Gastrocnemius medialis (tissue), 4 donors: ENCODE measurements at regions not wholly inside any gene's neighbourhood (a gene's known extent, or its start where the extent isn't known, plus 50 kb on each side); places are given as distances from the start of the nearest gene placed in this dataset.

Experiments used
- CTCF ChIP-seq, 5 experiments: fragments of 450-650 bp in 3 of 5; fragments of 200-600 bp in 2 of 5; sonication (generic) in 2 of 5; IDR thresholded peaks in 4 of 5; conservative IDR thresholded peaks in 1 of 5; 1 replicate in 4 of 5; 2 replicates in 1 of 5; pipeline ENCODE4 v1.5.1; 2016 to 2019; ENCODE audit warnings: antibody characterized with exemption in 5 of 5, mild to moderate bottlenecking in 3 of 5, moderate library complexity in 3 of 5
- POLR2A ChIP-seq, 2 donors: fragments of 450-650 bp; IDR thresholded peaks; one replicate each; pipeline ENCODE4 v1.6.1; 2017; ENCODE audit warnings: antibody characterized with exemption in 2 of 2, mild to moderate bottlenecking in 2 of 2, moderate library complexity in 2 of 2

GRCh38 chr3:15978801-15979200 lies 181.0 kb upstream of the ANKRD28 start:
- TF ChIP-seq CTCF (IDR thresholded peaks at IDR 0.05 in 4 of 5, conservative IDR thresholded peaks at IDR 0.05 in 1 of 5) (no peak), POLR2A (IDR thresholded peaks at IDR 0.05) (no peak)
